UCSD-AML1 (cell line): ENCODE measurements at regions not wholly inside any gene's neighbourhood (a gene's known extent, or its start where the extent isn't known, plus 50 kb on each side); places are given as distances from the start of the nearest gene placed in this dataset.

Experiments
- DNase-seq: peaks from one replicate; lab custom pipeline; 2025; ENCODE audit not compliant: unreplicated experiment; lab: John Stamatoyannopoulos, UW

DNA sequence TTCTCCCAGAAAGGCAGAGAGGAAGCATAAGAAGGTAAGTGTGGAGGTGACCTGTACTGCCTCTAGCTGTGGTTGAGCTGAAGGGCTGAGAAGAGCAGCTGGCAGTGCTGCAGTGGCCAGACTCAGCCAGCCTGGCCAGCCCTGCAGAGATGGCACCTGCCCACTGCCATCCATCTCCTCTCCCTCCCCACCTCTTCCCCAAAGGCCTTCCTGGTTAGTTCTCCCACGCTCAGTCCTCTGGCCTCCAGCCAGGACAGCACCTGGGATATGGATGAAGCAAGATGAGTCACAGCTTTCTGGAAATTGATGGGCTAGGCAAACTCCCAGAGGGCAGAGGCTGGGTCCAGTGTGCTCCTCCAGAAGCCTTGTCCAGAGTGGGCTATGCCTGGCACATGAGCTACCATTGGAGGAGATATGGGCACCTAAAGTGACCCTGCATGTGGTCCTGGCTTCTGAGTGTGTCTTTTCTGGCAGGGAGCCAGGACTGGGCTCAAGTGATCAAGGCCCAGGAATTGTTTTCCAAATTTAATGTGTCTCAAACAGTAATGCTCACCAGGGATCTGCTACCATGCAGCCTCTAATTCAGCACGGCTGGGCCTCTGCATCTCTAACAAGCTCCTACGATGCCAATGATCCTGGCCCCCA, 81.0 kb upstream of the CACUL1 start:
- DNase-seq: no peak

DNA sequence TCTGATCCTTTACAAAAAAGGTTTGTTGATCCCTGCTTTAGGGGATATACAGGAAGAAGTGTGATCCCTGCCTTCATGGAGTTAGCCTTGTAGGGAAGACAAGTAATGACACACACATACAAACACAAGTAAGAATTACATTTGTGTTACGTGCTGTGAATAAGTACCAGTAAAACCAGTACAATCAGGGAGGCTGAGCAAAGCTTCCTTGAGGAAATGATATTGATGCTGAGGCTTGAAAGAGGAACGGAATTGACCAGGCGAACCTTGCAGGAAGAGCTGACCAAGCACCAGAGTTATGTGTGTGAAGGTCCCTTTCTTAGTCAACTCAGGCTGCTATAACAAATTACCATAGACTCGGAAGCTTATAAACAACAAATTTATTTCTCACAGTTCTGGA, 83.6 kb upstream of the CACUL1 start:
- no peak for DNase-seq

DNA sequence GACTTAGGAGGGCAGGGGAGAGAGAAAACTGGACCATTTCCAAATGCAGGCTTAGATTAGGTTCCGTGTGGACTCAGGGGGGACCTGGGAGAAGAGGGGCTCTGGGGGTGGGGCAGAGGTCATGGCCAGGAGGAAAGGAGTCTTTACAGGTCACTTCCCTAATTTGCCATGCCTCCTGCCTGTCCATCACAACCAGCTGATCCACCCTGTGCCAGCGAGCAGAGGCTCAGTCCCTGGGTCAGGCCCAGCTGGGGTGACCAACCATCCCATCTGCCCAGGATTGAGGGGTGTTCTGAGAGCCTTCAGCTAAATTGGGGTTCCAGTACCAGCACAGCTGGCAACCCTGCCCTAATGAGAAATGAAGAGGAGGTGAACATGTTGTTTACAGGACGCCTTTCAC, 84.6 kb upstream of the CACUL1 start:
- DNase-seq: no peak

DNA sequence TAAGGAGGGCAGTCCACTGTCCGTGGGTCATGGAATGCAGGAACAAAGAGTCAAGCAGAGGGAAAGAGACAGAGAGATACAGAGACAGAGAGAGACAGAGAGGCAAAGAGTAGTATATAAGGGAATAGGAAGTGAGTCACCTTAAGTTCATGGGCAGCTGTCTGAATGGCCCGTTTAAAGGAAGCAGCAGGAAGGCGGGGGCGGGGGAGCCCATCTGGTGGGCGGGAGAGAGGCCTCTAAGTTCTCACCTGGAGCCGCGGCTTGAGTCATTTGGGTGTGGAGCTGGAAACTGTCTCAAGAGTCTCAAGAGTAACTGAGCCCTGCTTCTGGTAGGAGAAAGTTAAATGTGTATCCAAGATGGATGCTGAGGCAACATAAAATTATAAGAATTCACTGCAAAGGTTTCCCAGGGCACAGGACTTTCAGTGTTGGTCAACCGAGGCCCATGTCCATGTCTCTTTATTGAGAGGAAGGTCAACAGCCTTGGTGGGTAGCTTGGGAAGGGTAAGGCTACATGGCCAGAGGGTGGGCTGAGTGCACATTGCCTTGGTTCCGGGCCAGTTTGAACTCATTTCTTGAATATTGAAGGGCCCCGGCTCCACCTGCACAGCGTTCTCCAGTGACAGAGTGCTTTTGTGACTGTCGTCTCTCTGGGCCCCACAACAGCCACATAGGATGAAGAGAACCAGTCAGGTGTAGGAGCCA, 85.5 kb upstream of the CACUL1 start:
- DNase-seq: peak; percentile 23

DNA sequence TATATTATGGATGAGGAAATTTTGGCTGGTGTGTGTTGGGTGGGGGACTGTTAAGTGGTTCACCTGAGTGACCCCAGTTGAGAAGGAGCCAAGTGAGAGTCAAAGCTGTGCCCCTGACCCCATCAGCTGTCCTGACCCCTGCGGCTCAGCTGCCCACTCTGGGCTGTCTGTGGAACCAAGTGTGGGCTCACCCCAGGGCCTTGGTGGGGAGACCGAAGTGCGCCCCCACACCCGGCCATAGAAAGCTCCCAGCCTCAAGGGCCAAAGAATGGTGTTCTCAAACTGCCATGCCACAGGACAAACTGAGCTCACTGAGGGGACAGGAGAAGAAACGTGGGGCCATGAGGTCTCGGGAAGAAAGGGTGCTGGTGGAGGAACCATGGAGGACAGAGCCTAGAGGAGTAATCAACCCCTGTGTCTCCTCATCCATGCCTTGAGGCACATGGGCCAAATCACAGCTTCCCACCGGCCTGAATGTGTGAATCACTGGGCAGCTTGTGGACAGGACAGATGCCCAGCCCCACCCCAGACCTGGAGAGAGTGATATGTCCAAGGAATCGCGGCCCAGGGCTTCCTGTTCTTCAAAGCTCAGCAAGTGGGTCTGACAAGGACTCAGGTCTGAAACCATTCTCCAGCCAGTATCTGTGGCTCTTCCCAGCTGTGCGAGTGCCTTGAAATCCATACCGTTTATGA, 86.2 kb upstream of the CACUL1 start:
- DNase-seq: no peak

DNA sequence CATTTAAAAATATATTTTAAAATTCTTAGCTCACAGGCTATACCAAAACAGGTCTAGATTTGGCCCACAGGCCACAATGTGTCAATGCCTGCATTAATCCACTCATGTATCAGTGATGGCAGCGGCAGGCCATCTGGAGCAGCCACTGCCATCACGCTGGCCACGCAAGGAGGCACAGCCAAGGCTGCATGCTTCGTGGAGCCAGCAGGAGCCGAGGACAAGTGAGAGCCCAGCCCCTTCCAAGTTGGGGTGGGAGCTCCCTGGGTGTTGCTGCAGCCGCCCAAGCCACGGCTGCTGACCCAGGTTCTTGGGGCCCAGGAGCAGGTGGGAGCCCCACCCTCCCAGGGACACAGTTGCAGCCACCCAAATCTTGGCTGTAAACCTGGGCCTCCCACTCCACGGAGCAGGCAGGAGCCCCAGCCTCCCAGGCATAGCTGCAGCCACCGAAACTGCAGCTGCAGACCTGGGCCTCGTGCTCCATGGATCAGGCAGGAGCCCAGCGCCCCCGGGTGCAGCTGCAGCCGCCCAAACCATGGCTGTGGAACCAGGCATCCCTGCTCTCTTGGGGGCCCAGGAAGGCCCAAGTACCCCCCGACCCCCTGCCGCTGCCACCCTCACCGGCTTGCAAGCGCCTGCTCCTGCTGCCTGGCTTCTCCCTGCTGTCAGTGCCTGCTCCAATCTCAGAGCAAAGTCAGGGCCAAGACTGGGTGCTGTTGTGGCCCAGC, 87.3 kb upstream of the CACUL1 start:
- DNase-seq: no peak

DNA sequence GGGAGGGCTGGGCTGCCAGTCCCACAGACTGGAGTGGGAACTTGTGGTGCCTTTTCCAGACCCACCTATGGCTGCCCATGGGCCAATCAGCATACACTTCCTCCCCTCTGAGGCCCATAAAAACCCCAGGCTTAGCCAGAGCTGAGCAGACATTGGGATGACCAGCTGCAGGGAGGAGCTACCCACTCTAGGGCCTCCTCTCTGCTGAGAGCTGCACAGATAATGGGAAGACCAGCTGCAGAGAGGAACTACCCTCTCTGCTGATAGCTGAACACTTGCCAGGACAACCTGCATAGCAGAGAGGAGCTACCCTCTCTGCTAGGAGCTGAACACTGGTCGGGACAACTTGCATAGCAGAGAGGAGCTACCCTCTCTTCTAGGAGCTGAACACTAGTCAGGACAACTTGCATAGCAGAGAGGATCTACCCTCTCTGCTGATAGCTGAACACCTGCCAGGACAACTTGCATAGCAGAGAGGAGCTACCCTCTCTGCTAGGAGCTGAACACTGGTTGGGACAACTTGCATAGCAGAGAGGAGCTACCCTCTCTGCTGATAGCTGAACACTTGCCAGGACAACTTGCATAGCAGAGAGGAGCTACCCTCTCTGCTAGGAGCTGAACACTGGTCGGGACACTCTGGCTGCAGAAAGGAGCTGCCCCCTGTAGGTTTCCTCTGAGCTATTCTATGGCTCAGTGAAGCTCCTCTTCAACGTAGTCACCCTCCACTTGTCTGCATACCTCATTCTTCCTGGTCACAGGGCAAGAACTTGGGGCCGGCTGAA, 88.3 kb upstream of the CACUL1 start:
- DNase-seq: no peak

DNA sequence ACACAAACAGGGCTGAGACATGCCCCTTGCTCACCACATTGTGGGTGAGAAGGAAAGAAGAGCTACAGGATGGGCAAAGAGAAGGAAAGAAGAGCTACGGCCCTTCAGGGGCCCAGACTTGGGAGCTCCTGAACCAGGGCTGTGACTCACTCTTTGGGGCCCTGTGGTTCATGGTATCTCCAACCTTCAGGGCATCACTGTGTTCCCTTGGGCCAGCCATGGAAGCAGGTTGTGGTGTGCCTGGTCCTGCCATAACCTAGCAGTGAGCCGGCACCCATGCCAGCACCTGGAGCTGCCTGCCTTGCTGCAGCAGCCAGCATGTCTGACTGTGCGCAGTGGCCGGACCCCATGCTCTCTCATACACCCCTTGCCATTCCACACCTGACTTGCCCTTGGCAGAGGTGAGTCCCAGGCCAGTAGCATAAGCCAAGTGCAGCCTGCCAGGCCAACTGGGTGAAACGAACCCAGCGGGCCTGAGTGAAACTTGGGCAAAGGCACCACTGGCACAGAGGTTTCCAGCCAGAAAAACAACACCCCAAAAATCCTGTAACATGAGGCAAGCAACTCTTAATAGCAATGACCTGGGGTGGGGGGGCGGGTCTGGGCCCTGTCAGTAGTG, 89.0 kb upstream of the CACUL1 start:
- no peak for DNase-seq

DNA sequence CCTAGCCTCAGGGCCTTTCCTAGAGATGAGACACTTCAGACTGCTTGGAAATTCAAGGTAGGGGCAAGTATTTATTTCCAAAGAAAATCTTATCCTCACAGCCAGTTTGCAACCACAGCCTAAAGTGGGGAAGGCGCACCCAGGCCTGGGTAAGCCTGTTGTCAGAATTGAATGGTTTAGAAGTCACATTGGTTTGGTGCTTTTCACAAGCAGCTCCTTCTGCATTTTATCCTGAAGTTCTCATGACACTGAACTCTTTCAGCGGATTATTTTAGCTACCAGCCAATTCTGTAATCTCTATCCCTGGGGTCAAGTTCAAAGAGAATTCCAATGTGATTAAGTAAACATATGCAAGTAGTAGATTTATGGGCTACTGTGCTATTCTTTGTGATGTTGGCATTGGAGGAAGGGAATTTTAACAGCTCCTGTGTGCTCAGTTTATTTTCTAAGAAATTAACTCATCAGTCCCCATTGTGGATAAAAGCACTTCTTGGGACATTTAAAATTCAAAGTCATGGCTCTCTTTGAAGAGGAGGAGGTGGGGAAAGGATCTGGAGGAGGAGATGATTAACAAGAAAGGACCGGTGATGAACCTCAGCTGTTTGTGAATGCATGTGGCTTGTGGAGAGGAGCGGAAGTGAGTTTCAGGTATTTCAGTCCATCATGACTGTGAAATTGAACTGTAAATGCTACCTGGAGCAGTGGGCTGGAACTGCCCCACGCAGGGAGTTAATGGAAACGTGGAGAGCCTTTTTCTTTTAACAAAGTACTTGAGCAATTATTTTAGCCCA, 90.2 kb upstream of the CACUL1 start:
- DNase-seq: no peak

DNA sequence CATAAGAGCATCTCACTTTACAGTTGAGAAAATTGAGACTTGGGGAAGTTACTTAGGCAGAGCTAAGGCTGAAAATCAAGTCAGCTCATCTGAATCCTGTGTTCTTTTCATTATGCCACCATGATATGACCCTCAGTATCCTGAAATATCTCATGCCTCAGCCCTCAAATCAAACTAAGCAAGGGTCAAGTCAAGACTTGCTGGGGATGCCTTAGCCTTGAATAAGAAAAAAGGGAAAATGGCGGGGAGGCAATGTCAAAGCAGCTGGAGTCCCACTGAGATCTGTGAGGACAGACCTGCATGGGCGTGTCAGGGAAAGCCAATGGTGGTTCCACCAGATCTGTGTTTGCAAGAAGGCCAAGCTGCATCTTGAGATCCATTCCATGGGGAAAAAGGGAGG, 91.0 kb upstream of the CACUL1 start:
- DNase-seq: no peak

DNA sequence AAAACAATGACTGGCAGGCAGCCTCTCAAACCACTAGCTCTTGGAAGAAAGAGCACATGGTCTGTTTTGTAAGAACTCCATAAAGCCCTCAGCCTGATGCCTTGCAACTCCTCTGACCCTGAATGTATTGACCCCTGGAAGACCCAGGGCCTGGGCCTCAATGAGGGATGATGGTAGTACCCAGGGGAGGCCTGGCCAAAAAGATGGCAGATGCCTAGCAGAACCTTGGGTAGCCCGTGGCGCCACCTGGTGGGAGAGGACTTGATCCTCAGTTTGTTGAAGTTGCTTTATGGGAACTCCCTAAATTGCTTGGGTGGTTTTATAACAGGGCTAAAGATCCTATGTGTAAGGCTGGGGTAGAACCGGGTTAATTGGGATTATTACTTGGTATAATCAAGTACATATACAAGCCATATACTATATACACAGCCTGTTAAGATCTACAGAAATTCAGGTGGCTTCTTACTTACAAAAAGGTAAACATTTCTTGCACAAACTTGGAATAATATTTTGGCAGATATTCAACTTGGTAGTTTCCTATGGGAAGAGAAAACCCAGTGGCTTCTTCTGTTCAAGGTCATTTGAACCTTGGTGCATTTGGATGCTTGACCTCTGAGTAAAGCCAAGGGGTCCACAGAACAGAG, 95.8 kb upstream of the CACUL1 start:
- peak; percentile 79 for DNase-seq

DNA sequence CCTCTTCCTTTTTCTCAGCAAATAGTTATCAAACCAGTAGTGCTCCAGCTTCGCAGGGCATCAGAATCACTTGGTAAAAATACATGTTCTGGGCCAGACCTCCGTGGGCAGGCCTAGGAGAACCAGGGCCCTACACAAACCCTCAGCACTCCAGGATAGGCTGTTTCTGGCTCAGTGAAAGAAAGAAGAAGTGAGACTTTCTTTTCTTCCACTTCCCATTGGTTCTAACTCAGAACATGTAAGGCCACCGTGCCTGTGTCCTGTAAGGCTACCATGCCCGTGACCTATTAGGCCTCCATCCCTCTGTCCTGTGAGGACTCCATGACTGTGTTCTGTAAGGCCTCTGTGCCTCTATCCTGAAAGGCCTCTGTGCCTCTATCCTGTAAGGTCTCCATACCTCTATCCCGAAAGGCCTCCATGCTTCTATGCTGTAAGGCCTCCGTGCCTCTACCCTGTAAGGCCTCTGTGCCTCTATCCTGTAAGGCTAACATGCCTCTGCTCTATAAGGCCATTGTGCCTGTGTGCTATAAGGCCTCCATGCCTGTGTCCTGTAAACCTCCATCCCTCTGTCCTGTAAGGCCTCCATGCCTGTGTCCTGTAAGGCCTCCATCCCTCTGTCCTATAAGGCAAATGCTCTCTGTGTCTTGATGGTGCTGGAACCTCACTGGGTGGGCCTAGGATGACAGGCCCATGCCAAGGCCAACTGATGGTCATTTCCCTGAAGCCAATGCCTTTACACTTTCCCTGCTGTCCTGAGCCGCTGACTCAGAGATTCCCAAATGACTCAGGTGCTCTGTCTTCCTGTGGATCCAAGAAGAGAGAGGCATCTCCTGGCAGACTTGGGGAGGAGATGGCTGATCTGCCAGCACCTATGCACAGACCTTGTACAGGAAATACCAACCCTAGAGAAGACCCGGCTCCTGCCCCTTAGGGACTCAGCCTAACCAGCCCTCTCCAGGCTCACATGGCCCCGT, 96.6 kb upstream of the CACUL1 start:
- DNase-seq: no peak

DNA sequence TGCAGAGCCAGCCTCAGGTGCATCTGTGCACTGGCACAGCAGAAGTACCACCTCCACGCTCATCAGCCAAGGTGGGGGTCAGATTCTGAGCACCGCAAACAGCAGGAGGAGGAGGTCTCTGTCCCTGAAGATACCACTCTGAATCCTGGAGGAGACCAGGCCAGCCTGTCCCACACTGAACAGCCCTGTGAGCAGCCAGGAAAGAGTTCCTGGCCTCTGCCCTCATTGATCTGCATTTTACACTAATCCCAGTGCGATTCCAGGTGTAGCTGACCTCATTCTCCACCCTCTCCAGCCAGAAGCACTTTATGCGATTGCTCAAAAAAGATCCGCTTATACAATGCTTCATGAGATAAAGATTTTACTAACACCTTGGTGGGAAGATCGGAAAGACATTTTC, 99.1 kb upstream of the CACUL1 start:
- DNase-seq: no peak

DNA sequence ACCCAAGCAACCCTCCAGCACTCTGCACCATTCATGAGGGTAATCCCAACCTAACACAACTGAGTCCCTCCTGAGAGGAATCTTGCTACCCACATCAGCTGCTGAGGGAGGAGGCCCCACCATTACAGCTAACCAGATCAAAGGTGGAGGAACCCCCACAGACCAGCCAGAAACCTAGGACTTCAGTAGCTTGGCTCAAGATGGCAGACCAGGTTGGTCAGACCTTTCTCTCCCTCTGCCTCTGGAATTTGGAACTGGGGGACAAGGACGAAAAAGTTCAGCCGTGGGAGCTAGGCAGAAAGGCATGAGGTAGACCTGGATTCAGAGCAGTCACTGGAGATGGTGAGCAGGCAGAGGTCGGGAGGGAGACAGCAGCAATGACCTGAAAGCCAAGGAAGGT, 101.3 kb upstream of the CACUL1 start:
- DNase-seq: no peak

DNA sequence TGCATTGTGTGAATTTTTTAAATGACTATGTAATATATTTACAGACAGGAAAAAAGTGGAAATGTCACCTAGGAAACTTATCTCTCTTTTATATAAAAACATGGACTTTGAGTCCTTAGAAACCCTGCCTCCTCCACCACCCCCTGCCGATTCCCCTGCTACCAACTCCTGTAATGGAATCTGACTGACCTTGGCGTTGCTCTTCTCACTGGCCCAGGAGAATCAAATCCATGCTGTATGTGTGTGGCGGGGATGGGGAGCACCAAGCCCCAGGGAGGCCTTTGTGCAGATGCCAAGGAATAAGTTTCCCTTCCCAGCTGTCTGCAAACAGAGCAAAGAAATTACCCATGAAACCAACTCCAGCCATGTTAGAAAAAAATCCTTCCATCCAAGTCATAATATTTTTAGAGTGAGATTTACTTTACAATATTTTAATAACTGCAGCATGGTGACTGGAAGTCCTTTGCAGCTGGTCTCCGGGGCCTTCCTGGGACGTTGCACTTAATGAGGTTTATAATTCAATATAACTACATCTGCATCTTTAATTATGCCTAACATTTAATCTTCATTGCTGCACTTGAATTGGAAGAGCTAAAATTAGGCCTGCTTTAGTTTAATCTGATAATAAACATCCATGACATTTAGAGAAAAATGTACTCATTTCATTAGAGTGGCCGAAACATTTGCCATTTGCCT, 111.4 kb upstream of the CACUL1 start:
- no peak for DNase-seq

DNA sequence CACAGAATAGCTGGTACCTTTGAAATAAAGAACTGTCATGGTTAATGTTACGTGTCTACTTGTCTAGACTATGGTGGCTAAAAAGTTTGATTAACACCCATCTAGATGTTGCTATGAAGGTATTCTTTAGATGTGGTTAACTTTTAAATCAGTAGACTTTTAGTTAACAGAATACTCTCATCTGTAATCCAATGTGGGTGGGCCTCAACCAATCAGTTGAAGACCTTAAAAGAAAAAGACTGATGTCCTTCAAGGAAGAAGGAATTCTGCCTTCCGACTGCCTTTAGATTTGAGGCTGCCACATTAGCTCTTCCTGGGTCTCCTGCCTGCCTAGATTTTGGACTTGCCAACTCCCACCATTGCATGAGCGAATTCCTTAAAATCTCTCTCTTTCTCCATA, 113.0 kb upstream of the CACUL1 start:
- no peak for DNase-seq

DNA sequence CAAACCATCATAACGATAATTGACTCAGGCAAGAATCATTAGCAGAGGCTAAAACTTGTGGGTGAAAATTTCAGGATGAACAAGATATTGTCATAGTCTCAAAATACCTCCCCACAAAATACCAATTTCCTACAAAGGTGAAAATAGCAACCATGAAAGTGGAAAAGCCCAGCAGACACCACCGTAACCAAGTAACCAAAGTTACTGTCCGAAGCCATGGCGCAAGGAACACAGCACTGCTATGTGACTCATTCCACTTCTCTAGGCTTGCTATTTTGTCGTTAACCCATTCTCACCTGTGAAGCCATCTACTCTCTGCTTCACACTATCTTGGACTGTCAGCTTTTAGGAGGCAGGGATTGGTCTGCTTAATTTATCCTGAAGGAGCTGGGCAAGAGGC, 113.8 kb upstream of the CACUL1 start:
- no peak for DNase-seq
